Fibroblast of the conjunctiva (primary cell): ENCODE measurements at regions not wholly inside any gene's neighbourhood (a gene's known extent, or its start where the extent isn't known, plus 50 kb on each side); places are given as distances from the start of the nearest gene placed in this dataset.
"Not testable (repeated sequence)": the region's sequence is repeated elsewhere in the genome, so short reads cannot be mapped to it uniquely, and the experiment has no call there.

Source experiments
- DNase-seq: peaks from one replicate; pipeline ENCODE4 v3.0.0-alpha.2; 2010; ENCODE audit warnings: low read depth

- DNase-seq: no peak
Observed at GRCh38 chr17:13787636-13788035, 185.9 kb upstream of the HS3ST3A1 start.

GRCh38 chr17:13788385-13788784, 186.7 kb upstream of the HS3ST3A1 start:
- DNase-seq: no peak

DNA sequence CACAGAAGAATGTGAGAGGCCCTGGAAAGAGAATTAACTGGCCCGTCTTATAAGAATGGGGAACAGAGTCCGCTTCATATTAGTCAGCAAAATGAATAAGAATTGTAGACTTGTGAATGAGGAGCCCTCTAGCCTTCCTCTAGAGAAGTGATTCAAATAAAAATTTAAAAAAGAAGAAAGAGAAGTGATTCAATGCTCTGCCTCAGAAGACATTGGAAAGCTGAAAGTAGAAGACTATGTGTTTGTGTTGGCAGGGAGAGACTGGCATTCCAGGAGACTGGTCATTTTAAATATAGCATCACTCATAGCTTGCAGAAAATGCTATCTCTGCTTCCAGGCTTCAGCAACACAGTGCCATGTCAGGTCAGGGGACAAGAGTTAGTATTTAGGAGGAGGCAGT, 190.6 kb upstream of the HS3ST3A1 start:
- peak; percentile 14 for DNase-seq

GRCh38 chr17:13793951-13794350, 192.2 kb upstream of the HS3ST3A1 start:
- DNase-seq: no peak

GRCh38 chr17:13797863-13798262, 196.1 kb upstream of the HS3ST3A1 start:
- DNase-seq: no peak

DNA sequence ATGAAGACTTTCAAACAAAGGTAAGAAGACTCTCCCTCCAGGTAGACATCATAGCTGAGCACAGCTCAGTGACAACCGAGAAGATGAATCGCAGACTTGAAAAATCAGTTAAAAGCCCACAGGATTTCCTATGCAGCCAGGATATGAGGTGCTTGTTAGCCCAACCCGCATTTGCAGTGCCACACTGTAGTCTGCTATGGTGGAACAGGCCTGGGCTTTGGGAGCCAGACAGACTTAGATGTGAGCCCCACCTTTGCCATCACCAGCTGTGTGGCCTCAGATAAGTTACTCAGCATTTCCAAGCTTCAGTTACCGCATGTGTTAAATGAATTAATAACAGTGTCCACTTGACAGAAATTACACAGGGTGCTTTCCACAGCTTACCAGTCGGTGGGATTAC, 204.4 kb upstream of the HS3ST3A1 start:
- DNase-seq: no peak

- DNase-seq: no peak
Observed at GRCh38 chr17:13807103-13807502, 205.4 kb upstream of the HS3ST3A1 start.

DNA sequence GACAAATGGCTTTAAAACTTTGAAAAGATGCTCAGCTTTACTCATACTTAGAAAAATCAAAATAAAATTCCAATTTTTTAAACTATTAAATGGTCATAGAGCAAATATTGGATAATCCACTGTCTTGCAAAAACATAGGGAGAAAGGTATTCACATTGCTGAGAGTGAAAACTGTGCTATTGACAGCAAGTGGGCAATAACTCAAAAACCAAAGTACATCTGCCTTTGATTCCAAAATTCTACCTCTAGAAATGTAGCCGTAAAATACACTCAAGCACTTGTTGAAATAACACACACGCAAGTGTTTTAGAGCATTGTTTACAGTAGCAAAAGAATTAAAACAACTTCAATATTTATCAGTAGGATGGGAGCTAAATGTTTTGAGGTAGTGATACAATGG, 210.6 kb upstream of the HS3ST3A1 start:
- no peak for DNase-seq

DNA sequence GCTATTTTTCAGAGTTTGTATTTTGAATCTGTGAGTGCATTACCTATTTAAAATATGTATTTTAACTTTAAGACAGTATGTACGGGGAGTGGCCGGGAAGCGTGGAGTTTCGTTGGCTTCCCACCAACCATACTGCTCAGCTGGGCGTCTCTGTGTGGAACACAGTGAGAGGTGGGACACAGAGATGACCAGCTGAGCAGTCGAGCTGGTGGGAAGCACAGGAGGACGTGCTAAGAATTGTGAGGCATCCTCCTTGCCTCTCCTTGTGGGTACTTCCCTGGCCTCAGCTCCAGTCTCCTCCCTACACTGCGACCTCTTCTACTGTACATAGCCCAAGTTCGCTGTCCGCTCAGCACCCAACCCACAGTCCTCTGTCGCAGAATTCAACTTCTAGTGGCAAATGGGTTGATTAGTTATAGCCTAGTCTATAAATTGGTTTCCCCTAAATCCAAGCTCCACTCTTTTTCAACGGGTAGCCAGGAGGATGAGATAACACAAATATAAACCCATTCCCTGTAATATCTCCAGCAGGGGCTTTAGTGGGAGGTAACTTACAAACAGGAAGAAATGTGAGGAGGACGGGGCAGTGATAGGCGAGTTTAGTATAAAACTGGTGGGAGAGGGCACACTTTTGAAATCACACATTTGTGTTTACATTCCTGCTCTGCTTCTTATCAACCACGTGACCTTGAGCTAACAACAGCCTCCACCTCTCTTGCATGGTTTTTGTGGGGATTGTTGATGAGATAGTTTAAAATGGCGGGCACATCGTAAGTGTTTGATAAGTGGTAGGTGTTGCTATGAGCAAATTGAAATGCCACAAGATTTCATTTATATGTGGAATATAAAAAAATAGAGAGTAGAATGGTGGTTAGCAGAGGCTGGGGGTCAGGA, 211.9 kb upstream of the HS3ST3A1 start:
- no peak for DNase-seq

- DNase-seq: no peak
Observed at GRCh38 chr17:13822700-13823099, 221.0 kb upstream of the HS3ST3A1 start.

DNA sequence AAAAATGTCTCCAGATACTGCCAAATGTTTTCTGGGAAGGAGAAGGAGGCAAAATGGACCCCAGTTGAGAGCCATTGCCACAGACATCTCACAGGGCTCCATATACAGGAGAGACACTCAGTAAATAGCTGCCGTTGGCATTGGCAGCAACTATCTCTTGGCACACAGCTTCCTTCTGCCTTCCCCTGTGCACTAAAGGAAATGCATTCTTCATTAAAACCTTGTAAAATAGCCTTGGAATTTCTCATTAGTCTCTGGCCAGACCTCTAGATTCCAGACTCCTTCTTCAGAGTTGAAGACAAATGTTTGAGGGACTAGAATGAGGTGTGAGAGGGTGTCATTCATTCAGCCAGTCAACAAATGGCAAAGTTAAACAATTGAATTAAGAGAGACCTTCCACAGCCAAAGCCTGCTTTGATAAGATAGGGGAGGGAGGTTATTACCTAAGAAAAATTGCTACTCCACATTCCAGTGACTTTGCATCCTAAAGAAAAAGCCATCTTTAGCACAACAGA, 223.9 kb upstream of the HS3ST3A1 start:
- DNase-seq: no peak

GRCh38 chr17:13827118-13827517, 225.4 kb upstream of the HS3ST3A1 start:
- DNase-seq: no peak

DNA sequence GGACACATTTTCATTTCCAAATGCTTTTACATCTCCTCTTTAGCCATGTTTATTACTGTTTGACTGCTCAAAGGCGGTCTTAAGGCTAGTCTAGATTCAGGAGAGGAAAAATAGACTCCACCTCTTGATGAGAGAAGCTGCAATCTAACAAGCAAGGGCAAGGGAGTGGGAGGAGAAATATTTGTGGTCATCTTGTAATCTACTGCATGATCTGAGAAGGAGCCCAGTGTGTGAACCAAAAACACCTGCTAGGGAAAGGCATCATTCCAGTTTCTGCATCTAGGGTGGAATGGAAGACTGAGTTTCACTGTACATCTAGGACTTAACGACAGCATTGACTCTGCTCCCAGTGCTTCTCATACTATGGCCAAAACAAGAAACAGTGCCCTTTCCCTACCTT, 232.2 kb upstream of the HS3ST3A1 start:
- DNase-seq: no peak

- no peak for DNase-seq
Observed at GRCh38 chr17:13835151-13835550, 233.4 kb upstream of the HS3ST3A1 start.

- no peak for DNase-seq
Observed at GRCh38 chr17:13837417-13837816, 231.9 kb upstream of the COX10 start.

GRCh38 chr17:13840254-13840653, 229.1 kb upstream of the COX10 start:
- no peak for DNase-seq

GRCh38 chr17:13843862-13844635, 225.3 kb upstream of the COX10 start:
- no peak for DNase-seq

- no peak for DNase-seq
Observed at GRCh38 chr17:13851889-13852288, 217.4 kb upstream of the COX10 start.

DNA sequence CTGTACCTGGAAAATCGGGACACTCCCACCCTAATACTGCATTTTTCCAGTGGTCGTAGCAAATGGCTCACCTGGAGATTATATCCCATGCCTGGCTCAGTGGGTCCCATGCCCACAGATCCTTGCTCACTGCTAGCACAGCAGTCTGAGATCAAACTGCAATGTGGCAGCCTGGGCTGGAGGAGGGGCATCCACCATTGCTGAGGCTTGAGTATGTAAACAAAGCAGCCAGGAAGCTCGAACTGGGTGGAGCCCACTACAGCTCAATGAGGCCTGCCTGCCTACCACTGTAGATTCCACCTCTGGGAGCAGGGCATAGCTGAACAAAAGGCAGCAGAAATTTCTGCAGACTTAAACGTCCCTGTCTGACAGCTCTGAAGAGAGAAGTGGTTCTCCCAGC, 213.6 kb upstream of the COX10 start:
- not testable (repeated sequence) for DNase-seq

DNA sequence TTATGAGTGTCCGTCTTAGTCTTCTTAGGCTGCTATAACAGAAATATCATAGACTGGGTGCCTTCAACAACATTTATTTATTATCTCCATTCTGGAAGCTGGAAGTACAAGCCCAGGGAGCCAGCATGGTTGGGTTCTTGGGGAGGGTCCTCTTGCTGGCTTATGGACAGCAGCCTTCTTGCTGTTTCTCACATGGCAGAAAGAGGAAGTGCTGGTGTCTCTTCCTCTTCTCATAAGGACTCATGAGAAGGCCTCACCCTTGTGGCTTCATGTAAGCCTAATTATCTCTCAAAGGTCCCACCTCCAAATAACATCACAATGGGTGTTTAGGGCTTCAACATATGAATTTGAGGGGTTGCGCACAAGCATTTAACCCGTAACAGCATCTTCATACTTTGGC, 207.0 kb upstream of the COX10 start:
- DNase-seq: no peak

DNA sequence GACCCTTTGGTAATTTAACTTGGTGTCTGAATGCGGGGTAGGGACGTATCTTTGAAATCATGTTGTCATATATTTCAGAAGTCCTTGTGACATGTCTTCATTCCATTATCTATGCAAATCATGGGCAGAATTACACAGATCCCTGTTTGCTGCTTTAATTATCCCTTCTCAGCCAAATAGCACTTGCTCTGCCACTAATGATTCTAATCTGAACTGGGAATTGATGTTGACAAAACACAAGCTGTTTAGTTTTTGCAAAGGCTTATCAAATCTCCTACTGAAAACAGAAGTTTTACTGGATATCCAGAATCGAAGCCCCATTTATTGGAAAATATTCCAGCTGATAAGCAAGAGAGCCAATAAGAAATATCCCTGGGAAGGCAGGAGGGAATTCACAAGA, 205.9 kb upstream of the COX10 start:
- DNase-seq: no peak

- peak; percentile 29 for DNase-seq
Observed at GRCh38 chr17:13864521-13864920, 204.8 kb upstream of the COX10 start.

- DNase-seq: no peak
Observed at GRCh38 chr17:13865650-13866049, 203.7 kb upstream of the COX10 start.
